CD4-positive, alpha-beta T cell (primary cell): ENCODE measurements at regions not wholly inside any gene's neighbourhood (a gene's known extent, or its start where the extent isn't known, plus 50 kb on each side); places are given as distances from the start of the nearest gene placed in this dataset.
"Not testable (repeated sequence)": the region's sequence is repeated elsewhere in the genome, so short reads cannot be mapped to it uniquely, and the experiment has no call there.

ENCODE experiments used
- ATAC-seq: fragments of 200-7000 bp; cut with Tn5 transposase; one replicate; pipeline ENCODE4 v1.10.0; 2022; ENCODE audit warnings: mild to moderate bottlenecking; ENCODE audit not compliant: poor library complexity
- CTCF ChIA-PET: fragments of 350-600 bp; sonication (Branson Sonifier 250); formaldehyde crosslinking; loops from one replicate; lab custom pipeline; 2021; ENCODE audit warnings: antibody characterized with exemption, inconsistent platforms; lab: Charles Lee
- POLR2A ChIA-PET: fragments of 350-600 bp; sonication (Branson Sonifier 250); formaldehyde crosslinking; loops from one replicate; lab custom pipeline; 2021; ENCODE audit warnings: antibody characterized with exemption, inconsistent platforms; lab: Charles Lee
- DNase-seq, 14 experiments: peaks; one replicate each; pipeline ENCODE4 v3.0.0-alpha.2; 2013 to 2020; ENCODE audit warnings: mixed read lengths in 2 of 14
- H3K27ac ChIP-seq, 2 donors: one replicate each; pipeline versions ENCODE4 v1.5.1 to v1.7.0; 2013; ENCODE audit warnings: low read length in 2 of 2, low read depth in 1 of 2, mild to moderate bottlenecking in 1 of 2
- H3K27me3 ChIP-seq, 2 experiments: 1 replicate in 1 of 2; 2 replicates in 1 of 2; pipeline versions ENCODE4 v1.6.1 to v1.7.0; 2013; ENCODE audit warnings: low read length in 2 of 2, control low read depth in 1 of 2, mild to moderate bottlenecking in 1 of 2, moderate library complexity in 1 of 2; ENCODE audit not compliant: insufficient read depth in 2 of 2, control insufficient read depth in 1 of 2
- H3K36me3 ChIP-seq: one replicate; pipeline ENCODE4 v1.6.1; 2013; ENCODE audit warnings: low read length, control low read depth; ENCODE audit not compliant: insufficient read depth
- H3K4me1 ChIP-seq: one replicate; pipeline ENCODE4 v1.6.1; 2013; ENCODE audit warnings: low read length, control low read depth; ENCODE audit not compliant: insufficient read depth
- H3K4me3 ChIP-seq: one replicate; pipeline ENCODE4 v1.5.1; 2013; ENCODE audit warnings: mild to moderate bottlenecking, low read length, moderate library complexity
- H3K9me3 ChIP-seq, 2 experiments: 1 replicate in 1 of 2; 2 replicates in 1 of 2; pipeline versions ENCODE4 v1.6.1 to v1.7.0; 2013; ENCODE audit warnings: low read length in 2 of 2, mild to moderate bottlenecking in 2 of 2, control low read depth in 1 of 2, moderate library complexity in 1 of 2; ENCODE audit not compliant: control insufficient read depth in 1 of 2, insufficient read depth in 1 of 2
- H3K27ac Mint-ChIP-seq: one replicate; pipeline ENCODE4 v1.8.0; 2020; ENCODE audit warnings: mixed read lengths
- H3K27me3 Mint-ChIP-seq: one replicate; pipeline ENCODE4 v1.8.0; 2021; ENCODE audit warnings: mixed read lengths
- H3K36me3 Mint-ChIP-seq: one replicate; pipeline ENCODE4 v1.8.0; 2021; ENCODE audit warnings: low read depth, mixed read lengths
- H3K4me1 Mint-ChIP-seq: one replicate; pipeline ENCODE4 v1.8.0; 2021; ENCODE audit warnings: low read depth, mixed read lengths
- H3K4me3 Mint-ChIP-seq: one replicate; pipeline ENCODE4 v1.8.0; 2020; ENCODE audit warnings: mild to moderate bottlenecking, mixed read lengths
- H3K9me3 Mint-ChIP-seq: one replicate; pipeline ENCODE4 v1.8.0; 2020; ENCODE audit warnings: mixed read lengths
- intact Hi-C, 2 experiments: fragments of 100-400 bp; cut with DNase I in 1 of 2; cut with micrococcal nuclease in 1 of 2; formaldehyde crosslinking; loops; one replicate each; pipeline versions ENCODE4 v1.15.1 to v1.9.0; 2023 to 2025; cut with DNase I, micrococcal nuclease
- TF ChIP-seq, protein P1 (sequence below): fragments of 200-600 bp; IDR thresholded peaks from one replicate; pipeline ENCODE4 v1.8.0; 2022; ENCODE audit warnings: antibody characterized with exemption, mild to moderate bottlenecking

DNA sequence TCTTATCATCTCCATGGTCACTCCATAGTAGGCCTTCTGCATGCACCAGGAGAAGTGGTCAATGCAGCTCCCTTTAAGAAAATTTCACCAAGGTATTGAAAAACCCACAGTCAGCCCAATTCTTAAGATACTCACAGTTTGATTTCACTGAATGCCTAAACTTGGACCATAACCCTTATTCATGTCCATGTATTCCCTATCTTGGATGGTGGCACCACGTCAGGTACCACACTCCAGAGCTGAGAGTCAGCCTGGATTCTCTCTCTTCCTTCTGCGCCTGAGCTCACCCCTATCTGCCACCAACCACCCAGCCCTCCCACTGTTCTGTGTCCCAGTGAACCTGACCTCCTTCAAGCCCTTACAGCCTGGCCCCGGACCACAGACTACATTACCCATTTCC lies 183.2 kb upstream of the NR2F2 start:
- CTCF ChIA-PET: no interaction called here
- POLR2A ChIA-PET: no interaction called here
- ATAC-seq: no peak
- H3K36me3 ChIP-seq: no peaks in the 10 kb centered on the region
- no peaks in the 10 kb centered on the region for H3K4me1 Mint-ChIP-seq
- H3K9me3 Mint-ChIP-seq: peaks cover 3% of the 10 kb centered on the region
- H3K27ac Mint-ChIP-seq: no peak overlapping the region
- H3K9me3 ChIP-seq: peaks cover 0 to 3% of the 10 kb centered on the region in 2 experiments
- H3K36me3 Mint-ChIP-seq: no peaks in the 10 kb centered on the region
- peaks cover 4% of the 10 kb centered on the region for H3K27me3 Mint-ChIP-seq
- no peaks in the 10 kb centered on the region for H3K27me3 ChIP-seq
- no peak overlapping the region for H3K4me3 Mint-ChIP-seq
- no peak overlapping the region for H3K4me3 ChIP-seq
- H3K4me1 ChIP-seq: no peaks in the 10 kb centered on the region
- no peak for DNase-seq
- TF ChIP-seq, protein P1, sequence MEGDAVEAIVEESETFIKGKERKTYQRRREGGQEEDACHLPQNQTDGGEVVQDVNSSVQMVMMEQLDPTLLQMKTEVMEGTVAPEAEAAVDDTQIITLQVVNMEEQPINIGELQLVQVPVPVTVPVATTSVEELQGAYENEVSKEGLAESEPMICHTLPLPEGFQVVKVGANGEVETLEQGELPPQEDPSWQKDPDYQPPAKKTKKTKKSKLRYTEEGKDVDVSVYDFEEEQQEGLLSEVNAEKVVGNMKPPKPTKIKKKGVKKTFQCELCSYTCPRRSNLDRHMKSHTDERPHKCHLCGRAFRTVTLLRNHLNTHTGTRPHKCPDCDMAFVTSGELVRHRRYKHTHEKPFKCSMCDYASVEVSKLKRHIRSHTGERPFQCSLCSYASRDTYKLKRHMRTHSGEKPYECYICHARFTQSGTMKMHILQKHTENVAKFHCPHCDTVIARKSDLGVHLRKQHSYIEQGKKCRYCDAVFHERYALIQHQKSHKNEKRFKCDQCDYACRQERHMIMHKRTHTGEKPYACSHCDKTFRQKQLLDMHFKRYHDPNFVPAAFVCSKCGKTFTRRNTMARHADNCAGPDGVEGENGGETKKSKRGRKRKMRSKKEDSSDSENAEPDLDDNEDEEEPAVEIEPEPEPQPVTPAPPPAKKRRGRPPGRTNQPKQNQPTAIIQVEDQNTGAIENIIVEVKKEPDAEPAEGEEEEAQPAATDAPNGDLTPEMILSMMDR: no peak
- H3K27ac ChIP-seq: no peak overlapping the region
- intact Hi-C loops: no loop called here

DNA sequence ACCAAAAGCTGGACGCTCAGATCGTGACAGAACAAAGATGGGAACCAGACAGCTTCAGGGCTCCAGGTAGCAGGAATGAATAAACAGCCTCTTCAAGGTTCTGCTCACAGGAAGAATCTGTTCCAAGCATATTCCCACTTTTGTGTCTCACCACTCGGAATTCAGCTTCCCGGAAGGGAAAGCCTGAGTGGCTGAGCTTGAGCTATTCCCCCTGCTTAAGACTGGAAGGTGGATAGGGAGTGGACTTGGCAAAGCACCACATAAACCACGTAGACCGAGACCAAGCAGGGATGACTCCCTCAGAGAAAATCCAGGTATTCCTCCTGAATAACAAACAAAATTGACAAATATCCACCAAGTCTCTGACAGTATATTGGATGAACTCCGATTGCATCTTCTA lies 180.2 kb upstream of the NR2F2 start:
- Mint-ChIP-seq H3K9me3 (no peaks in the 10 kb centered on the region), H3K4me3 (no peak overlapping the region), H3K27me3 (peaks cover 4% of the 10 kb centered on the region), H3K4me1 (no peaks in the 10 kb centered on the region), H3K27ac (no peak overlapping the region), H3K36me3 (no peaks in the 10 kb centered on the region)
- no peak overlapping the region for H3K4me3 ChIP-seq
- DNase-seq: no peak
- no peaks in the 10 kb centered on the region for H3K4me1 ChIP-seq
- POLR2A ChIA-PET: no interaction called here
- CTCF ChIA-PET: no interaction called here
- peaks cover 0 to 3% of the 10 kb centered on the region in 2 experiments for H3K9me3 ChIP-seq
- ATAC-seq: no peak
- H3K36me3 ChIP-seq: no peaks in the 10 kb centered on the region
- TF ChIP-seq, protein P1: no peak
- H3K27me3 ChIP-seq: no peaks in the 10 kb centered on the region
- intact Hi-C loops: no loop called here
- H3K27ac ChIP-seq: no peak overlapping the region

DNA sequence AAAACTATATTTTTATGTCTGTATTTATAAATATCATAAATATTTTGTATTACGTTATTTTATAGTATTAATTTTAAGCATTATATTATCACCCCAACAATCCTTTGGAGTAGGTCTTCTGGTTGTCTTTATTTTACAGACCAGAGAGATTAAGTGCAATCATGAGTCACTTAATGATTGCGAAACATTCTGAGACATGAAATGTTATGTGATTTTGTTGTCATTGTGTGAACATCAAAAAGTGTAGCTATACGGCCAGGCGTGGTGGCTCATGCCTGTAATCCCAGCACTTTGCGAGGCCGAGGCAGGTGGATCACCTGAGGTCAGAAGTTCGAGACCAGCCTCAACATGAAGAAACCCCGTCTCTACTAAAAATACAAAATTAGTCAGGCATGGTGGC lies 178.8 kb upstream of the NR2F2 start:
- ATAC-seq: not testable (repeated sequence)

DNA sequence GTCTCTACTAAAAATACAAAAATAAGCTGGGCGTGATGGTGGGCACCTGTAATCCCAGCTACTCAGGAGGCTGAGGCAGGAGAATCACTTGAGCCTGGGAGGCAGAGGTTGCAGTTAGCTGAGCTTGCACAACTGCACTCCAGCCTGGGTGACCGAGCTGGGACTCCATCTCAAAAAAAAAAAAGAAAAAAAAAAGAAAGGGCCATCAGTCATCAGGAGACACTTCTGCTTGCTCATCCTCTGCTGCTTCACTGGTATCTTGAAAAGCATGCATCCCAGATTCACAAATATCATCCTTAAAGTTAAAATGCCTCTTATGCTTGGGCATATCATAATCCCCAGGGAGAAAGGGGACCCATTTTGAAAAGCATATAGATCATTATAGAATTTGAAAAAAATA lies 176.6 kb upstream of the NR2F2 start:
- H3K27ac Mint-ChIP-seq: no peak overlapping the region
- H3K9me3 Mint-ChIP-seq: no peaks in the 10 kb centered on the region
- no peak for DNase-seq
- no peaks in the 10 kb centered on the region for H3K36me3 ChIP-seq
- no peak overlapping the region for H3K4me3 Mint-ChIP-seq
- no peaks in the 10 kb centered on the region for H3K36me3 Mint-ChIP-seq
- H3K4me3 ChIP-seq: no peak overlapping the region
- CTCF ChIA-PET: no interaction called here
- TF ChIP-seq, protein P1: no peak
- H3K4me1 ChIP-seq: no peaks in the 10 kb centered on the region
- no peak overlapping the region for H3K27ac ChIP-seq
- H3K9me3 ChIP-seq: peaks cover 0 to 7% of the 10 kb centered on the region in 2 experiments
- no peaks in the 10 kb centered on the region for H3K27me3 Mint-ChIP-seq
- intact Hi-C loops: no loop called here
- H3K27me3 ChIP-seq: no peaks in the 10 kb centered on the region
- ATAC-seq: no peak
- no peaks in the 10 kb centered on the region for H3K4me1 Mint-ChIP-seq
- POLR2A ChIA-PET: no interaction called here

More for the DNA sequence above, 178.8 kb upstream of the NR2F2 start:
- CTCF ChIA-PET, DNase-seq, H3K4me1 Mint-ChIP-seq, H3K9me3 Mint-ChIP-seq, H3K27ac ChIP-seq, H3K4me1 ChIP-seq, POLR2A ChIA-PET, H3K27me3 Mint-ChIP-seq, H3K36me3 Mint-ChIP-seq, H3K36me3 ChIP-seq, H3K4me3 Mint-ChIP-seq, H3K4me3 ChIP-seq, H3K27ac Mint-ChIP-seq, H3K9me3 ChIP-seq, H3K27me3 ChIP-seq, intact Hi-C loops: not testable (repeated sequence)
